MM.1S (cell line): ENCODE measurements at regions not wholly inside any gene's neighbourhood (a gene's known extent, or its start where the extent isn't known, plus 50 kb on each side); places are given as distances from the start of the nearest gene placed in this dataset.

Source experiments
- EZH2 ChIP-seq: fragments of 300-600 bp; sonication (generic); optimal IDR thresholded peaks from 2 replicates; pipeline ENCODE3; 2017; ENCODE audit warnings: low read depth, mild to moderate bottlenecking, antibody characterized with exemption, low read length, mixed read lengths
- EZH2phosphoT487 ChIP-seq: fragments of 300-600 bp; sonication (generic); IDR thresholded peaks from 2 replicates; pipeline ENCODE4 v1.6.1; 2018; ENCODE audit warnings: antibody characterized with exemption, low read length
- TF ChIP-seq, protein P1 (sequence below): fragments of 300-600 bp; sonication (generic); IDR thresholded peaks from 2 replicates; pipeline ENCODE4 v1.5.1; 2016; ENCODE audit warnings: antibody characterized with exemption, low read length, mixed read lengths

DNA sequence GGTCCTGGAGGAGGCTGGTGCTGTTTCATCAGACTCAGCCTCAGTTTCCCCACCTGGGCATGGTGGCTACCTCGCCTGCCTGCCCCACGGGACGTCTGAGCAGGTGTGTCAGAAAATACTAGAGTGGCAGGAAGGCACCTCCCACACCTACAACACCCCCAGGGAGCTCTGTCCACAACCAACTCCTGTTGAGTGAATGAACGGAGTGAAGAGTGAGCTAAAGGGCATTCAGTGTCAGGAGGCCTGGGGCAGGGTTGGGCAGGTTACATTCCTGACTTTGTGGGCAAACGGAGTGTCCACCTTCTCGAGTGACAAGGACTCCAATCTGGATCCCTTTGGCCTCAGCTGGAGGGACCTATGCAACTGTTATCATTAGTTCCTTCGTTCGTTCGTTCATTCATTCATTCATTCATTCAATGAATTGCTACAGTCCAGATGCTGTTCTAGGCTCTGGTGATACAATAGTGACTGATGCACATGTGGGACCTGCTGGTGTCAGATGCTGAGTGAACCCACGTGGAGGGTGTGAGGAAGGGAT is 195.2 kb downstream of the CTTN start:
- TF ChIP-seq, protein P1, sequence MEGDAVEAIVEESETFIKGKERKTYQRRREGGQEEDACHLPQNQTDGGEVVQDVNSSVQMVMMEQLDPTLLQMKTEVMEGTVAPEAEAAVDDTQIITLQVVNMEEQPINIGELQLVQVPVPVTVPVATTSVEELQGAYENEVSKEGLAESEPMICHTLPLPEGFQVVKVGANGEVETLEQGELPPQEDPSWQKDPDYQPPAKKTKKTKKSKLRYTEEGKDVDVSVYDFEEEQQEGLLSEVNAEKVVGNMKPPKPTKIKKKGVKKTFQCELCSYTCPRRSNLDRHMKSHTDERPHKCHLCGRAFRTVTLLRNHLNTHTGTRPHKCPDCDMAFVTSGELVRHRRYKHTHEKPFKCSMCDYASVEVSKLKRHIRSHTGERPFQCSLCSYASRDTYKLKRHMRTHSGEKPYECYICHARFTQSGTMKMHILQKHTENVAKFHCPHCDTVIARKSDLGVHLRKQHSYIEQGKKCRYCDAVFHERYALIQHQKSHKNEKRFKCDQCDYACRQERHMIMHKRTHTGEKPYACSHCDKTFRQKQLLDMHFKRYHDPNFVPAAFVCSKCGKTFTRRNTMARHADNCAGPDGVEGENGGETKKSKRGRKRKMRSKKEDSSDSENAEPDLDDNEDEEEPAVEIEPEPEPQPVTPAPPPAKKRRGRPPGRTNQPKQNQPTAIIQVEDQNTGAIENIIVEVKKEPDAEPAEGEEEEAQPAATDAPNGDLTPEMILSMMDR = no peak
- TF ChIP-seq EZH2phosphoT487 = no peak
- no peak for TF ChIP-seq EZH2
